GM18505 (cell line): ENCODE measurements at regions not wholly inside any gene's neighbourhood (a gene's known extent, or its start where the extent isn't known, plus 50 kb on each side); places are given as distances from the start of the nearest gene placed in this dataset.
"Not testable (repeated sequence)": the region's sequence is repeated elsewhere in the genome, so short reads cannot be mapped to it uniquely, and the experiment has no call there.

ENCODE experiments used
- ATAC-seq: cut with Tn5 transposase; IDR thresholded peaks from one replicate; pipeline ENCODE4 v1.9.1; 2021; ENCODE audit not compliant: unreplicated experiment
- POLR2A ChIP-seq: IDR thresholded peaks from 4 replicates; pipeline ENCODE4 v1.6.1; 2011; ENCODE audit warnings: borderline replicate concordance; ENCODE audit not compliant: insufficient read depth, insufficient read length; ENCODE audit errors: extremely low read depth

DNA sequence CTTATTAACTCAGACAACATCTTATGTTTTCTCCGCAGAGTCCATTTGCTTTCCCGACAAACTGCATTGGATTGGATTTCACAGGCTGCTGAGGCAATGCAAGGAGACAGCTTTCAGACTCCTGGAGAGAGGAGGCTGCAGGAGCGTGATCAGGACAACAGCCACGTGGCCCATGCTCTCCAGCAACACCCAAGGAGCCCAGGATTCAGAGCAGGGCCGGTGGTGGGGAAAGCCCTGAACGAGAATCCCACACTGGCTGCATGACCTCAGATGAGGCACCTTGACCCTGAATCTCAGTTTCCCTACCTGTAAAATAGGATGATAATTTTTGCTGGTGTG, 78.3 kb upstream of the NFASC start:
- ATAC-seq, result no peak
- TF ChIP-seq POLR2A, result no peak

DNA sequence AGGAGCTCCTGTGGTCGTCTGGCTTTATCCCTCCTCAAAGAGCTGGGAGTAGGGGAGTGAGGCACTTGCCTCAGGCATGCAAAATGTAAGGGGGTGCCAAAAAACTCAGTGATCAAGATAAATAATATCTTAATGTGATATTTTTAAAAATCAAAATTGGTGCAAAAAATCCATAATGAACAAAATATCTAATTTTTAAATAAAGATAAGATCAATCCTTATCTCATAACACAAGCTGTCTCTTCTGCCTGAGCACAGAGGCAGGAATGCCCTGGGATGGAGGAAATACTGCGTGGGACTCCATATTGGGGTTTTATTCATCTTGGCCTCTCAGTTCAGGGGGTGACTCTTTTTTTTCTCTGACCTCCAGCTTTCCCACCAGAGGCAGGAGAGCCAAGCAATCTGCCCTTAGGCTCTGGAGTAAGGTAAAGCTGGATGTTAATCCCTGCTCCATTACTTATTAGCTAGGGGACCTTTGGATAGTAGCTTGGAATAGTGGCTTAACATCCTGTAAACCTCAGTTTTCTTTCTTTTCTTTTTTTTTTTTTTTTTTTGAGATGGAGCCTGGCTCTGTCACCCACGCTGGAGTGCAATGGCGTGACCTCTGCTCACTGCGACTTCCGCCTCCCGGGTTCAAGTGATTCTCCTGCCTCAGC, 77.3 kb upstream of the NFASC start:
- no peak for TF ChIP-seq POLR2A
- ATAC-seq, result no peak

GRCh38 chr1:204796886-204797285, 73.8 kb upstream of the NFASC start:
- not testable (repeated sequence) for ATAC-seq

- TF ChIP-seq POLR2A, result no peak
- no peak for ATAC-seq
Observed at GRCh38 chr1:204797401-204797800, 73.3 kb upstream of the NFASC start.

DNA sequence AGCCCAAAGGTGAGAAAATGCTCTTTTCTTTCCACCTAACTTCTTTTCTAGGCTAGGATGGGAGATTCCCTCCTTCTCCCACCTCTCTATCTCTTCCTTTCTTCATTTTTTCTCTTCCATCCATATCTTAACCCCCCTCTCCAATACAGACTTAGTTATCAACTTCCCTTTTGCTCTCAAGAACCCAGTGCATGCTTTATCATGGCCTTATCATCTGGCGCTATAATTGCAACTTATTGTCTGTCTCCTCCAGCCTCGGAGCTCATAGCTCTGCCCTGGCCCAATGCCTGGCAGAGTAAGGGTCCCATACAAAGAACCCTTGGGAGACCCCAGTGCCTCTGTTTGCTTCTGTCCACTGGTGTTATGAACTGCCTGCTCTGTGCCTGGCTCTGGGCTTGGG, 71.0 kb upstream of the NFASC start:
- TF ChIP-seq POLR2A, result no peak
- no peak for ATAC-seq

DNA sequence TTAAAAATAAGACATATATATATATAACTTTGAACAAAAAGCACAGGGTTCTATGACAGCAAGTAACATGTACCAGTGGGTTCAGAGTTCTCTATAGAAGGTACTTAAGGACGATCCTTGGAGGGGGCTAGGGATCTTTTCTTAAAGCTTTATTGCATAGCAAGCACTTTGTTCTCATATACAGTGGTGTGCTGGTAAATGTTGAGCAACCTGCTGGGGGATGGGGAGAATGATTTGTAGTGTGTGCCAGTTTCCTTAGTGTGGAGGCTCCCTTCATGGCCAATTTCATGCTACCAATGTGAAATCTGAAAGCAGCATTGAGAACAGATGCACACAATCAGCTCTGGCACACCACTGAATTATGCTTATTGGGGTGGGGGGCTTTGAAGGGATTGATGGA, 69.5 kb upstream of the NFASC start:
- TF ChIP-seq POLR2A, result no peak
- ATAC-seq, result no peak

DNA sequence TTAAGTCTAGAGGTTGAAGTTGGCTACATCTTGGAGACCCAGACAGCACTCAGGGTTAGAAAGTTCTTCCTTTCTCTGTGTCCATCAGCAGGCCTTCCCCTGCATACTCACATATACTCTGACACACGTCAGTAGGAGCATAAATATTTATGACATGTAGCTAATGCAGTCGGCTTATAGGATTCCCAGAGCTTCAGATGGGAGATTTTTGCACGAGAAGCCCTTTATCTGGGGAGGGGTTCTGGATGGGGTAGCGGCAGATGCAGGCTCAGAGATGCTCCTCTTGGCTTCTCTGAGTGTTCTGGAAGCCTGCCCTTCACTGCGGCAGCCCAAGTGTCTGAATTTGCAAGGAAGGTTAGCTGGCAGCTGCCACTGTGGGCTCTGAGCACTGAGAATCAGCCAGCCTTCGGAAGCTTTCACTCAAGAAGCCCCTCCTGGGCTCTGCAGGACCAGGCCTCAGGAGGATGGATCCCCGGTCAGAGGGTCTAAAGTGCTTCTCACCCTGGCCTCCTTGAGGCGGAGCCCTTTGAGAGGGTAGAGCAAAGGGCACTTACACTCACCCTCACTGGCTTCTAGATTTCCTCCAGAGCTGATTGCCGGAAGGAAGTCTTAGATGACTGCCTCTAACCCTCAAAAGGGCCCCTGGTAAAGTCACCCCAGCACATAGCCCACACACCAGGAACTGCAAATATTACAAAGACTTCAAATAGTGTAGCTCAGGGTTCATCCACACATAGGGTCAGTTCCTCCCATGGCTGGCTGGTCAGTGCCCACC, 68.1 kb upstream of the NFASC start:
- TF ChIP-seq POLR2A, result no peak
- ATAC-seq, result no peak

GRCh38 chr1:204803607-204804006, 67.1 kb upstream of the NFASC start:
- TF ChIP-seq POLR2A, result no peak
- ATAC-seq, result no peak

DNA sequence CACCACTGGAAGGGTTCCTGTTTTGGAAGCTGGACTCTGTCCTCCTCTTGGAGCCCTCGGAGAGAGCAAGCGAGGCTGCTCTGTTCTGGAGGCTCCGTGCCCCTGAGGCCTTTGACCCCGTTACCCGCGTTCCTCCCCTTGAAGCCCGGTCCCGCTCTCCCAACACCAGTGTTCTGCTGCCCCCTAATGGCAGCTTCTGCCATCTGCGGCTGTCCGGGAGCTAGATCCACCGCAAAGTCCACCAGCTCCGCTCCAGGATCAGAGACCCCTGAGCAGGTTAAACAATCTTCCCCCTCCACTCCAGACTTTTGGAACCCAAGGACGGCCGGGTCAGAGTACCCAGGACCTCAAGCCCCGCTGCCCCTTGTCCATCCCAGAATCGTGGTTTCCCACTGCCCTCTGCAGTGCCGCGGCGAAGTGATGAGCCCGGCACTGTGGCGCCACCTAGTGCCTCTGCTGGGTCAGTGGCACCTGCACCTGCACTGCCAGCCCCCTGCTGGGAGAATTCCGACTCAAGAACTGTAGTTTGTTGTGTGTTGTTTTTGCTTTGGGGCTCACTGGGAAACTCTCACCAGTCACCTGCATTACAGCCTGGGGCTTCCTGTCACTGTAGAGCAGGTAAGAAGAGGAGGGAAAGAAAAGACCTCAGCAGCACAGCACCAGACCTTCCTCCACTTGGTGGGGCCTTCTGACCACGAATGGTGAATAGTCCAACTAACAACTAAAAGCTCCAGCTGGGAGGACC, 63.5 kb upstream of the NFASC start:
- no peak for TF ChIP-seq POLR2A

GRCh38 chr1:204809488-204809887, 61.2 kb upstream of the NFASC start:
- TF ChIP-seq POLR2A, result no peak
- ATAC-seq, result no peak

More for the DNA sequence above, 63.5 kb upstream of the NFASC start:
- ATAC-seq, result peak; percentile 89

GRCh38 chr1:204812842-204813241, 57.8 kb upstream of the NFASC start:
- TF ChIP-seq POLR2A, result no peak
- no peak for ATAC-seq

- ATAC-seq, result no peak
Observed at GRCh38 chr1:204813522-204813921, 57.1 kb upstream of the NFASC start.

DNA sequence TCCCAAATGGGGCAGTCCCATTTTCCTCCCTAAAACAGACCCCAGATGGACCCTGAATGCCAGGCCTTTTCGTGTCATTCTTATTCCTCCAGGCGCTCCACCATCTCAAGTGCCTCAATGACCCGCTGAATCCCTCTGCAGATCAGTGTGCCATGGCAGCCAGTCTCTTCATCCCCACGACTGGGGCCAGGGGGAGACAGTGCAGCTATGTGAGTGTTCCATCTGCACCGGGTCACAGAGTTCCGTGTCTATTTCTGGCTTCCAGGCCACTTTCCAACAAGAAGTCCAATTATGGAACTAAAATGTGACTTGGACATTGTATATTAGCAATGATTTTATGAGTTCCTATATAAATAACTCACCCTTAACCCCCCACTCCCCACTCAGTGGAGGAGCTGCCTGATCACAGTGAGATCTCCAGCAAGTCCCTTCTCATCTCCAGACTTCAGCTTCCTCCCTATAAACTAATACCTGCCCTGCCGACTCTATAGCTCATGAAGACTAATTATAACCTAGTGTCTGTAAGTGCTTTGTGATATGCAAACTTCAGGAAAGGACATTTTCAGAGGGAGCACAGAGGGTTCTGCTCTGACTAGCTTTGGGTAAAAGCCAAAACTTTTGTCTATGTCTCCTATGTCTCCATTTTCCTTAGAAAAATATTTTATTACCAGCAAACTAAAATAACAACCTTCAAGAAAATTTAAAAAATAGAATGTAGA, 56.3 kb upstream of the NFASC start:
- no peak for ATAC-seq
- no peak for TF ChIP-seq POLR2A

More at GRCh38 chr1:204813522-204813921, 57.1 kb upstream of the NFASC start:
- no peak for TF ChIP-seq POLR2A
